Endothelial cell of umbilical vein (primary cell): ENCODE measurements at regions not wholly inside any gene's neighbourhood (a gene's known extent, or its start where the extent isn't known, plus 50 kb on each side); places are given as distances from the start of the nearest gene placed in this dataset.

Experiments used
- BruUV-seq: library from RNA; stranded (reverse); fragments of 400-500 nt; replicated peaks from 2 replicates; lab custom pipeline; 2021; lab: Mats Ljungman, UMichigan
- CTCF ChIA-PET: fragments of 300-600, 350-600 bp; sonication (Branson Sonifier 250); formaldehyde crosslinking; loops from one replicate; lab custom pipeline; 2021; ENCODE audit warnings: antibody characterized with exemption, inconsistent platforms; lab: Charles Lee
- POLR2A ChIA-PET: fragments of 300-600, 350-600 bp; sonication (Branson Sonifier 250); formaldehyde crosslinking; loops from one replicate; lab custom pipeline; 2021; ENCODE audit warnings: antibody characterized with exemption, inconsistent platforms; lab: Charles Lee
- DNase-seq: peaks from one replicate; pipeline ENCODE4 v3.0.0-alpha.2; 2011; ENCODE audit warnings: low read depth, low spot score
- FAIRE-seq: peaks from 2 replicates; lab custom pipeline; 2011; peaks lifted over from hg19 to GRCh38; lab: Jason Lieb, UNC
- H2AFZ ChIP-seq: 2 replicates; pipeline ENCODE4 v1.6.0; 2012; ENCODE audit warnings: low read depth, low read length, control low read depth, inconsistent platforms
- H3K27ac ChIP-seq: 2 replicates; pipeline ENCODE4 v1.5.1; 2011; ENCODE audit warnings: low read depth, mild to moderate bottlenecking, control low read depth, low read length, moderate library complexity; ENCODE audit not compliant: insufficient read depth
- H3K27me3 ChIP-seq, 2 experiments: 2 replicates each; pipeline versions ENCODE4 v1.6.0 to v1.6.1; 2011; ENCODE audit warnings: low read length in 2 of 2, mixed read lengths in 1 of 2; ENCODE audit not compliant: control insufficient read depth in 2 of 2, insufficient read depth in 2 of 2
- H3K36me3 ChIP-seq, 2 experiments: 2 replicates in 1 of 2; 3 replicates in 1 of 2; pipeline ENCODE4 v1.5.1; 2011; ENCODE audit warnings: low read length in 2 of 2, mild to moderate bottlenecking in 1 of 2, moderate library complexity in 1 of 2; ENCODE audit not compliant: control insufficient read depth in 2 of 2, insufficient read depth in 2 of 2; ENCODE audit errors: extremely low read depth in 1 of 2
- H3K4me1 ChIP-seq: 3 replicates; pipeline ENCODE4 v1.5.1; 2011; ENCODE audit warnings: mild to moderate bottlenecking, low read length; ENCODE audit not compliant: control insufficient read depth, insufficient read depth; ENCODE audit errors: extremely low read depth
- H3K4me2 ChIP-seq: 2 replicates; pipeline ENCODE4 v1.6.1; 2011; ENCODE audit warnings: low read length, control low read depth, mixed read lengths; ENCODE audit not compliant: insufficient read depth
- H3K4me3 ChIP-seq, 3 experiments: fragments of 200-600 bp in 1 of 3; sonication (generic), shearing (Covaris generic) in 1 of 3; replicated peaks in 1 of 3; 2 replicates each; pipeline ENCODE4 v1.5.1; 2011 to 2016; ENCODE audit warnings: control low read depth in 3 of 3, low read length in 3 of 3, mild to moderate bottlenecking in 2 of 3, inconsistent platforms in 1 of 3, low read depth in 1 of 3, moderate library complexity in 1 of 3; ENCODE audit not compliant: insufficient read depth in 1 of 3
- H3K79me2 ChIP-seq: 2 replicates; pipeline ENCODE4 v1.6.0; 2012; ENCODE audit warnings: low read length, inconsistent platforms; ENCODE audit not compliant: control insufficient read depth, insufficient read depth
- H3K9ac ChIP-seq: replicated peaks from 2 replicates; pipeline ENCODE3; 2011; ENCODE audit warnings: low read length, control low read depth; ENCODE audit not compliant: insufficient read depth; ENCODE audit errors: extremely low read depth
- H3K9me1 ChIP-seq: replicated peaks from 3 replicates; pipeline ENCODE4 v1.6.0; 2011; ENCODE audit warnings: mild to moderate bottlenecking, low read length; ENCODE audit not compliant: control insufficient read depth, insufficient read depth; ENCODE audit errors: extremely low read depth
- H3K9me3 ChIP-seq: replicated peaks from 2 replicates; pipeline ENCODE4 v1.5.1; 2012; ENCODE audit warnings: low read length, inconsistent platforms; ENCODE audit not compliant: control insufficient read depth, insufficient read depth
- H4K20me1 ChIP-seq: replicated peaks from 2 replicates; pipeline ENCODE3; 2011; ENCODE audit warnings: mild to moderate bottlenecking, low read length; ENCODE audit not compliant: control insufficient read depth, insufficient read depth; ENCODE audit errors: extremely low read depth
- CTCF ChIP-seq, 2 donors: IDR thresholded peaks; 1 replicate in 1 of 2; 2 replicates in 1 of 2; pipeline ENCODE4 v1.5.1; 2011; ENCODE audit warnings: low read length in 2 of 2, mild to moderate bottlenecking in 2 of 2, moderate library complexity in 2 of 2, control low read depth in 1 of 2, inconsistent platforms in 1 of 2, low read depth in 1 of 2; ENCODE audit not compliant: insufficient read depth in 1 of 2; ENCODE audit errors: extremely low read depth in 1 of 2
- EZH2 ChIP-seq: IDR thresholded peaks from 2 replicates; pipeline ENCODE4 v1.6.1; 2012; ENCODE audit warnings: borderline replicate concordance, low read depth, mild to moderate bottlenecking, moderate library complexity, low read length, inconsistent platforms; ENCODE audit not compliant: severe bottlenecking
- FOS ChIP-seq: IDR thresholded peaks from 2 replicates; pipeline ENCODE4 v1.6.1; 2011; ENCODE audit warnings: mild to moderate bottlenecking, low read length, moderate library complexity, borderline replicate concordance; ENCODE audit not compliant: insufficient read depth
- GATA2 ChIP-seq: IDR thresholded peaks from 2 replicates; pipeline ENCODE4 v1.7.0; 2011; ENCODE audit warnings: low read depth, mild to moderate bottlenecking, moderate library complexity, mixed read lengths, low read length; ENCODE audit not compliant: insufficient read length, insufficient read depth
- JUN ChIP-seq: IDR thresholded peaks from 2 replicates; pipeline ENCODE4 v1.6.1; 2011; ENCODE audit warnings: borderline replicate concordance, low read depth; ENCODE audit not compliant: insufficient read length, insufficient read depth
- MAX ChIP-seq: IDR thresholded peaks from 2 replicates; pipeline ENCODE4 v1.6.1; 2011; ENCODE audit not compliant: insufficient read depth, insufficient read length
- MYC ChIP-seq: IDR thresholded peaks from one replicate; pipeline ENCODE4 v1.6.1; 2011; ENCODE audit warnings: mild to moderate bottlenecking, low read depth, low read length
- POLR2A ChIP-seq: IDR thresholded peaks from 2 replicates; pipeline ENCODE4 v1.6.1; 2012; ENCODE audit warnings: low read depth, mild to moderate bottlenecking, control low read depth, low read length
- POLR2AphosphoS5 ChIP-seq: IDR thresholded peaks from 2 replicates; pipeline ENCODE4 v1.6.1; 2012; ENCODE audit warnings: low read depth, mild to moderate bottlenecking, control low read depth, low read length, moderate library complexity; ENCODE audit not compliant: insufficient read depth
- dilution Hi-C: fragments of 300-500 bp; cut with MboI; formaldehyde crosslinking; loops from one replicate; pipeline ENCODE4 v1.15.0; 2019; ENCODE audit warnings: low sequenced_read_pairs; ENCODE audit not compliant: extremely low pct_ligation_motif_present
- intact Hi-C: fragments of 100-400 bp; cut with micrococcal nuclease; formaldehyde crosslinking; loops from one replicate; pipeline ENCODE4 v1.10.0; 2022

GRCh38 chrX:129238011-129238410, 285.3 kb downstream of the SMARCA1 start:
- intact Hi-C loops (no loop called here), dilution Hi-C loops (no loop called here)
- Histone ChIP-seq H3K4me3 (no peak overlapping the region), H4K20me1 (no peaks in the 10 kb centered on the region), H3K27ac (no peak overlapping the region), H3K9me3 (no peaks in the 10 kb centered on the region), H3K4me1 (no peaks in the 10 kb centered on the region), H3K4me2 (no peak overlapping the region), H3K9ac (no peak overlapping the region), H3K27me3 (no peaks in the 10 kb centered on the region), H3K79me2 (no peaks in the 10 kb centered on the region), H2AFZ (no peak overlapping the region), H3K36me3 (no peaks in the 10 kb centered on the region), H3K9me1 (no peaks in the 10 kb centered on the region)
- POLR2A ChIA-PET: no interaction called here
- DNase-seq: no peak
- no peak for FAIRE-seq
- TF ChIP-seq FOS (no peak), MYC (no peak), CTCF (IDR thresholded peaks at IDR 0.05; ENCODE audit: extremely low read depth in 1 of 2, insufficient read depth in 1 of 2, low read depth in 1 of 2, low read length in 2 of 2) (no peak), GATA2 (no peak), EZH2 (no peak), JUN (no peak), MAX (no peak), POLR2AphosphoS5 (no peak), POLR2A (no peak)
- BruUV-seq: no TSS peak
- CTCF ChIA-PET: no interaction called here
